ENCODE measurements at regions not wholly inside any gene's neighbourhood (a gene's known extent, or its start where the extent isn't known, plus 50 kb on each side); places are given as distances from the start of the nearest gene placed in this dataset.

DNA sequence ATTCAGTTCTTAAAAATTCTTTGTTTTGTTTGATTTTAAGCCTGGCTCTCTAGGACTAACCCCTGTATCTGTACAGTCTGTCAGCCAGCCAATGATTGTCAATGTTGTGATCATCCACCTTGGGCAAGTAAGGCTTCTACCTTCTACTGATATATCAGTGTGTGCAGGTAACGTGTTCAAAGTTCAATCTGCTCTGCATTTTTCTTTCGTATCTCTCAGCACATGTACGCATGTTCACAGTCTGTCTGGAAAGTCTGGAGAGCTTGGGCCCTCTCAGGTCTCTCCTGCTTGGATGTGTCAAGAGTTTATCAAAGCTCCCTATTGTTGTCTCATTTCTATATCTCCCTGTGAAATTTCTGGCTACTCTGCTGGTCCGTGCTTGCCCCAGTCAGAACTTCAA is 138.6 kb upstream of the VRK1 start:
- DNase-seq (ENCODE audit: low read depth in 2 of 2): no peak
- TF ChIP-seq, protein P1, sequence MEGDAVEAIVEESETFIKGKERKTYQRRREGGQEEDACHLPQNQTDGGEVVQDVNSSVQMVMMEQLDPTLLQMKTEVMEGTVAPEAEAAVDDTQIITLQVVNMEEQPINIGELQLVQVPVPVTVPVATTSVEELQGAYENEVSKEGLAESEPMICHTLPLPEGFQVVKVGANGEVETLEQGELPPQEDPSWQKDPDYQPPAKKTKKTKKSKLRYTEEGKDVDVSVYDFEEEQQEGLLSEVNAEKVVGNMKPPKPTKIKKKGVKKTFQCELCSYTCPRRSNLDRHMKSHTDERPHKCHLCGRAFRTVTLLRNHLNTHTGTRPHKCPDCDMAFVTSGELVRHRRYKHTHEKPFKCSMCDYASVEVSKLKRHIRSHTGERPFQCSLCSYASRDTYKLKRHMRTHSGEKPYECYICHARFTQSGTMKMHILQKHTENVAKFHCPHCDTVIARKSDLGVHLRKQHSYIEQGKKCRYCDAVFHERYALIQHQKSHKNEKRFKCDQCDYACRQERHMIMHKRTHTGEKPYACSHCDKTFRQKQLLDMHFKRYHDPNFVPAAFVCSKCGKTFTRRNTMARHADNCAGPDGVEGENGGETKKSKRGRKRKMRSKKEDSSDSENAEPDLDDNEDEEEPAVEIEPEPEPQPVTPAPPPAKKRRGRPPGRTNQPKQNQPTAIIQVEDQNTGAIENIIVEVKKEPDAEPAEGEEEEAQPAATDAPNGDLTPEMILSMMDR (IDR thresholded peaks at IDR 0.05; ENCODE audit: low read depth, low read length): no peak
- H3K4me3 ChIP-seq (replicated peaks in 1 of 2; ENCODE audit: low read depth in 2 of 2, low read length in 2 of 2): no peak overlapping the region

DNA sequence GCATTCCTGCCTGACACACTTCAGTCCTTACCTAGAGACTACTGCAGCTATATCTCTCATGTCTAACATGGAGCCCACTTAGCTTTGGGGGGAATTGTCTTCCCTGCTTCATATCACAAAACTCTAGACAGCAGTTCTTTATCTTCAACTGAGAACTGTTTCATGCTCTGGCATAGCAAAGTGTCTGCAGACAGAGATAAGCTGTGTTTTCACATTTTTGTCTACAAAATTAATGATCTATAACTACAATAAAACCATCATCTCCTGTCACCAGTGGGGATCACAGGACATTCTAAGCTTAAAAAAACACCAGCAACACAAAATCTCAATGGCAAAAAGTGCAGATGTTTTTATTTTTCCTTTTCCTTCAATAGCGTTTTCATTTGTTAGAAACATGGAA is 137.1 kb upstream of the VRK1 start:
- TF ChIP-seq, protein P1 (IDR thresholded peaks at IDR 0.05; ENCODE audit: low read depth, low read length): no peak
- DNase-seq (ENCODE audit: low read depth in 2 of 2): no peak

DNA sequence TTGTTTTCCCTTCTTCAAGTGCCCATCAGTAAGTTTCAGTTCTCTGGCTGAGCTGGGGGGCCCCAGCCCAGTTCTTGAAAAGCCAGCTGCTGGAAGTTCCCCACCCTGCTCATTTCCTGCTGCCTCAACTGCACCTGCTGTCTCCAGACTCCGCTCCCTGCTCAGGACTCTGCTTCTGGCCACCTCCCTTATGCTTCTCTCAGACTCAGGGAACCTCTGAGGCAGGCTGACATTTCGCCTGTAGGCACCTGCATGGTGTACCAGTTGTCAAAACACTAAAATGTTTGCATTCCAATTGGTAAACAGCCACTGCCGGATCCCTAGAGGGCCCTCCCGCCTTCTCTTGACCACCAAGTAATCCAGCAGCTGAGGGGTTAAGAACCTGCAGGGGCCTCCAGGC is 136.5 kb upstream of the VRK1 start:
- H3K4me3 ChIP-seq (replicated peaks in 1 of 2; ENCODE audit: low read depth in 2 of 2, low read length in 2 of 2): no peak overlapping the region
- TF ChIP-seq, protein P1 (IDR thresholded peaks at IDR 0.05; ENCODE audit: low read depth, low read length): no peak
- no peak for DNase-seq (ENCODE audit: low read depth in 2 of 2)

More for the DNA sequence above, 137.1 kb upstream of the VRK1 start:
- no peak overlapping the region for H3K4me3 ChIP-seq (replicated peaks in 1 of 2; ENCODE audit: low read depth in 2 of 2, low read length in 2 of 2)

DNA sequence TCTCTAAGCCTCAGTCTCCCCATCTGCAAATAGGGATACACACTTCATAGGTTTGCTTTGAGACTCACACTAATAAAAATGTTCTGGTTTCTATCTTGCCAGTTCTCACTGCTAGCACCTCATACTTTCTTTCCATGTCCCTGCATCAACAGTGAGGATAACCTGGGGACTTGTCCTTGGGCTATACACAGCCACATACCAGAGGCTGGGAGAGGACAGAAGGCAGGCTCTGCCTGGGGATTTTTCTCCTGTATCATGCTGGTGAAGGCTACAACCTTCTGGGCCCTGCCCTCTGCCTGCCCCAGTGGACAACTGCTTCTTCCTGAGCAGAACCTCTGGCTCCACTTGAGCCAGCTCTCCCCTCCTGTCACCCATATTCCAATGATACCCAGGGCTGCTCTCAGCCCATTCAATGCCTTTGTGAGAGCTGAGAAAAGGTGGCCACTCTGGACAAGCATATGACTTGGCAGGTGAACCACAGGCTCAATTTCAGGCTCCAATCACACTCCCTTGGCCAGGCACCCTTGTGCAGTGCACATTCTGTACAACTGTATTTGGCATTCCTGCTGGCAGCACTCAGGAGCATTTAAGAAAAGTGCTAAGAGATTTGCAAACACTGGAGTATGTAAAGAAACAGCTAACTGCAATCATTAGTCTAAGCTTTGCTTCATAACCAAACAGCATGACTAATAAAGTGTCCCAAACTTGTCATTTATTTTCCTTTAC is 135.8 kb upstream of the VRK1 start:
- TF ChIP-seq, protein P1 (IDR thresholded peaks at IDR 0.05; ENCODE audit: low read depth, low read length): no peak
- no peak overlapping the region for H3K4me3 ChIP-seq (replicated peaks in 1 of 2; ENCODE audit: low read depth in 2 of 2, low read length in 2 of 2)
- no peak for DNase-seq (ENCODE audit: low read depth in 2 of 2)

- no peak for DNase-seq (ENCODE audit: low read depth in 2 of 2)
These were observed 134.8 kb upstream of the VRK1 start for GRCh38 chr14:96662116-96662970.

DNA sequence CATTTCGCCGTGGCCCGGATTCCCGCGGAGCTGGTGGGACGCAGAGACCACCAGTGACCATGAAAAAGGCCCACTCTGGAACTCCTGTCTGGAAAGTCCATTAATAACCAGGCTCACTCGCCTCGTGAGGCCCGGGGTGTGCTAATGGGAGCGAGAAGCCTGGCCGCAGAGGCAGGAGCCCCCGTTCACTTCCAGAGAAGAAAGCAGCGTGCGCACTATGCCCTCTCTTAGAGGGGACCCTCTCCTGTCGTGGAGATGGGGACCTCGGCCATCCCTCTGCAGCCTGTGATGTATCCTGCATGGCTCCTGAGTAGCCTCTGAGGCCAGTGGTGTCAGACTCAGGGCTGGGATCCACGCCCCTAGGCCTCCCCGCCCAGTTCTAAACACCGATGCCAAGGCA is 134.1 kb upstream of the VRK1 start:
- DNase-seq (ENCODE audit: low read depth in 2 of 2): no peak
- no peak overlapping the region for H3K4me3 ChIP-seq (replicated peaks in 1 of 2; ENCODE audit: low read depth in 2 of 2, low read length in 2 of 2)
- TF ChIP-seq, protein P1 (IDR thresholded peaks at IDR 0.05; ENCODE audit: low read depth, low read length): no peak

More at GRCh38 chr14:96662116-96662970, 134.8 kb upstream of the VRK1 start:
- TF ChIP-seq, protein P1 (IDR thresholded peaks at IDR 0.05; ENCODE audit: low read depth, low read length): no peak
- H3K4me3 ChIP-seq (replicated peaks in 1 of 2; ENCODE audit: low read depth in 2 of 2, low read length in 2 of 2): no peak overlapping the region
